H1 (cell line): ENCODE measurements at regions not wholly inside any gene's neighbourhood (a gene's known extent, or its start where the extent isn't known, plus 50 kb on each side); places are given as distances from the start of the nearest gene placed in this dataset.
A peak's percentile ranks its signal among the peaks of the same experiment; 100 is the strongest.

ENCODE experiments used
- CTCF ChIA-PET: fragments of 300-600 bp; sonication (Branson Sonifier 250); formaldehyde crosslinking; loops from one replicate; lab custom pipeline; 2021; ENCODE audit not compliant: partially characterized antibody; lab: Charles Lee
- POLR2A ChIA-PET: fragments of 300-600 bp; sonication (Branson Sonifier 250); formaldehyde crosslinking; loops from one replicate; lab custom pipeline; 2021; ENCODE audit warnings: inconsistent platforms; ENCODE audit not compliant: partially characterized antibody; lab: Charles Lee
- DNase-seq, 2 experiments: peaks; one replicate each; pipeline versions ENCODE4 v3.0.0 to v3.0.0-alpha.2; 2010 to 2022; ENCODE audit warnings: low spot score in 2 of 2, low read depth in 1 of 2, mixed read lengths in 1 of 2
- FAIRE-seq: peaks from 2 replicates; lab custom pipeline; 2011; peaks lifted over from hg19 to GRCh38; lab: Jason Lieb, UNC
- H2AFZ ChIP-seq: 2 replicates; pipeline ENCODE4 v1.8.1; 2012; ENCODE audit warnings: low read length, inconsistent platforms
- H2AK5ac ChIP-seq: 2 replicates; pipeline ENCODE4 v1.6.1; 2013; ENCODE audit warnings: low read depth, low read length
- H2BK120ac ChIP-seq: replicated peaks from 2 replicates; pipeline ENCODE3; 2013; ENCODE audit warnings: low read depth, low read length, inconsistent platforms
- H2BK12ac ChIP-seq: 2 replicates; pipeline ENCODE4 v1.6.1; 2013; ENCODE audit warnings: low read depth, low read length
- H2BK15ac ChIP-seq: 2 replicates; pipeline ENCODE4 v1.6.1; 2013; ENCODE audit warnings: low read length
- H2BK20ac ChIP-seq: 2 replicates; pipeline ENCODE4 v1.6.1; 2013; ENCODE audit warnings: low read length
- H2BK5ac ChIP-seq: 2 replicates; pipeline ENCODE4 v1.6.1; 2013; ENCODE audit warnings: low read depth, low read length
- H3K14ac ChIP-seq: 2 replicates; pipeline ENCODE4 v1.6.1; 2013; ENCODE audit warnings: inconsistent platforms; ENCODE audit not compliant: insufficient read length
- H3K18ac ChIP-seq: 2 replicates; pipeline ENCODE4 v1.6.1; 2013; ENCODE audit warnings: low read length; ENCODE audit errors: extremely low read depth
- H3K23ac ChIP-seq: 2 replicates; pipeline ENCODE4 v1.6.1; 2013; ENCODE audit warnings: inconsistent platforms; ENCODE audit not compliant: insufficient read length
- H3K23me2 ChIP-seq: 2 replicates; pipeline ENCODE4 v1.6.1; 2013; ENCODE audit warnings: low read depth, low read length
- H3K27ac ChIP-seq: 2 replicates; pipeline ENCODE4 v1.6.1; 2011; ENCODE audit warnings: low read depth, low read length, inconsistent platforms
- H3K27me3 ChIP-seq, 4 experiments: replicated peaks in 1 of 4; 1 replicate in 1 of 4; 2 replicates in 3 of 4; pipeline versions ENCODE4 v1.6.1 to v1.8.1; 2011 to 2013; ENCODE audit warnings: low read length in 3 of 4, mild to moderate bottlenecking in 3 of 4, inconsistent platforms in 2 of 4, mixed read lengths in 2 of 4, moderate library complexity in 1 of 4; ENCODE audit not compliant: control insufficient read depth in 3 of 4, insufficient read depth in 3 of 4; ENCODE audit errors: extremely low read depth in 1 of 4
- H3K36me3 ChIP-seq, 4 experiments: 2 replicates each; pipeline versions ENCODE4 v1.6.1 to v1.8.1; 2011 to 2013; ENCODE audit warnings: mild to moderate bottlenecking in 4 of 4, low read length in 3 of 4, moderate library complexity in 2 of 4, control low read depth in 1 of 4, inconsistent platforms in 1 of 4; ENCODE audit not compliant: insufficient read depth in 4 of 4, control insufficient read depth in 2 of 4
- H3K4ac ChIP-seq: replicated peaks from 2 replicates; pipeline ENCODE3; 2013; ENCODE audit warnings: low read length, low read depth, mixed read lengths, inconsistent platforms; ENCODE audit not compliant: insufficient read length
- H3K4me1 ChIP-seq, 4 experiments: replicated peaks in 1 of 4; 1 replicate in 1 of 4; 2 replicates in 3 of 4; pipeline versions ENCODE4 v1.6.1 to v1.8.1; 2011 to 2013; ENCODE audit warnings: low read length in 3 of 4, inconsistent platforms in 2 of 4, mixed read lengths in 1 of 4; ENCODE audit not compliant: insufficient read depth in 4 of 4, control insufficient read depth in 3 of 4
- H3K4me2 ChIP-seq, 2 experiments: 2 replicates each; pipeline versions ENCODE4 v1.6.1 to v1.8.1; 2011 to 2013; ENCODE audit warnings: low read depth in 2 of 2, low read length in 2 of 2, control low read depth in 1 of 2, inconsistent platforms in 1 of 2, mild to moderate bottlenecking in 1 of 2; ENCODE audit not compliant: insufficient read depth in 1 of 2
- H3K4me3 ChIP-seq, 4 experiments: fragments of 200-600, 300-600 bp in 1 of 4; sonication (generic), shearing (Covaris generic), sonication (Bioruptor Twin) in 1 of 4; 2 replicates each; pipeline versions ENCODE4 v1.5.1 to v1.8.1; 2011 to 2016; ENCODE audit warnings: low read length in 4 of 4, low read depth in 3 of 4, control low read depth in 2 of 4, inconsistent platforms in 2 of 4, mild to moderate bottlenecking in 2 of 4, mixed read lengths in 1 of 4, moderate library complexity in 1 of 4; ENCODE audit not compliant: insufficient read depth in 2 of 4; ENCODE audit errors: extremely low read depth in 1 of 4
- H3K56ac ChIP-seq: replicated peaks from 2 replicates; pipeline ENCODE3; 2013; ENCODE audit warnings: low read depth, mild to moderate bottlenecking, mixed read lengths, low read length, inconsistent platforms; ENCODE audit not compliant: insufficient read length
- H3K79me1 ChIP-seq: 2 replicates; pipeline ENCODE4 v1.6.1; 2013; ENCODE audit warnings: low read depth, low read length, control low read depth
- H3K79me2 ChIP-seq, 2 experiments: 2 replicates each; pipeline versions ENCODE4 v1.6.1 to v1.8.1; 2012 to 2013; ENCODE audit warnings: low read length in 2 of 2, mild to moderate bottlenecking in 2 of 2, inconsistent platforms in 1 of 2; ENCODE audit not compliant: insufficient read depth in 2 of 2, control insufficient read depth in 1 of 2
- H3K9ac ChIP-seq, 4 experiments: replicated peaks in 1 of 4; 1 replicate in 1 of 4; 2 replicates in 3 of 4; pipeline versions ENCODE4 v1.6.1 to v1.8.1; 2011 to 2013; ENCODE audit warnings: low read depth in 3 of 4, low read length in 3 of 4, control low read depth in 2 of 4, mild to moderate bottlenecking in 2 of 4, moderate library complexity in 2 of 4, inconsistent platforms in 1 of 4; ENCODE audit errors: extremely low read depth in 1 of 4
- H3K9me3 ChIP-seq, 2 experiments: 2 replicates each; pipeline versions ENCODE4 v1.6.1 to v1.8.1; 2012 to 2013; ENCODE audit warnings: mild to moderate bottlenecking in 2 of 2, moderate library complexity in 2 of 2, control low read depth in 1 of 2, inconsistent platforms in 1 of 2, low read depth in 1 of 2, low read length in 1 of 2, mixed read lengths in 1 of 2; ENCODE audit not compliant: insufficient read depth in 2 of 2
- H4K20me1 ChIP-seq, 2 experiments: replicated peaks in 1 of 2; 2 replicates each; pipeline versions ENCODE3 to v1.8.1; 2011 to 2013; ENCODE audit warnings: inconsistent platforms in 2 of 2, low read length in 2 of 2, mild to moderate bottlenecking in 1 of 2; ENCODE audit not compliant: insufficient read depth in 2 of 2, control insufficient read depth in 1 of 2
- H4K5ac ChIP-seq: 2 replicates; pipeline ENCODE4 v1.6.1; 2013; ENCODE audit warnings: low read length, low read depth, mixed read lengths, inconsistent platforms; ENCODE audit not compliant: insufficient read length
- H4K8ac ChIP-seq: 2 replicates; pipeline ENCODE4 v1.8.0; 2013; ENCODE audit warnings: mild to moderate bottlenecking, moderate library complexity, low read length, inconsistent platforms; ENCODE audit not compliant: insufficient read depth; ENCODE audit errors: extremely low read depth
- H4K91ac ChIP-seq: replicated peaks from 2 replicates; pipeline ENCODE3; 2013; ENCODE audit warnings: low read length, mixed read lengths, inconsistent platforms; ENCODE audit not compliant: insufficient read length
- RFX5 ChIP-seq: IDR thresholded peaks from 2 replicates; pipeline ENCODE4 v1.6.1; 2011; ENCODE audit warnings: low read depth, low read length, improper control_type of control experiment, borderline replicate concordance
- SUZ12 ChIP-seq: fragments of 200-600 bp; sonication (generic); IDR thresholded peaks from 2 replicates; pipeline ENCODE4 v1.6.1; 2012; ENCODE audit warnings: mild to moderate bottlenecking, inconsistent platforms, low read length, moderate library complexity, mixed read lengths
- WGBS, 2 experiments: shearing (Covaris generic) in 1 of 2; methylation state at CpG; one replicate each; pipeline versions ENCODE4 v1.1.6 to v1.1.7; 2013 to 2015; ENCODE audit warnings: low lambda C conversion rate in 2 of 2, mixed read lengths in 2 of 2, inconsistent platforms in 1 of 2, low coverage in 1 of 2, missing lambda C conversion rate in 1 of 2; ENCODE audit not compliant: insufficient replicate concordance in 2 of 2, insufficient coverage in 1 of 2, insufficient read length in 1 of 2; ENCODE audit errors: extremely low coverage in 1 of 2, missing lambda C conversion rate in 1 of 2; 5-methylcytosine and 5-hydroxymethylcytosine counted together
- TF ChIP-seq, protein P1 (sequence below): IDR thresholded peaks from 2 replicates; pipeline ENCODE4 v1.6.1; 2012; ENCODE audit warnings: inconsistent platforms
- TF ChIP-seq, protein P2 (sequence below): IDR thresholded peaks from 2 replicates; pipeline ENCODE4 v1.6.1; 2012; ENCODE audit warnings: low read length, inconsistent platforms

GRCh38 chr2:239508261-239508660 lies 107.4 kb upstream of the HDAC4 start:
- Histone ChIP-seq H2BK20ac (no peak overlapping the region), H3K23ac (no peak overlapping the region), H4K8ac (no peak overlapping the region), H3K79me2 (no peaks in the 10 kb centered on the region), H4K20me1 (no peaks in the 10 kb centered on the region), H3K27ac (no peak overlapping the region), H3K18ac (no peak overlapping the region), H4K5ac (no peak overlapping the region), H2AK5ac (no peak overlapping the region), H4K91ac (no peak overlapping the region), H2AFZ (0 out of 2 replicates have a peak overlapping the region, but pooled peaks have one; percentile 22), H3K9me3 (no peaks in the 10 kb centered on the region), H3K4me3 (no peak overlapping the region), H3K23me2 (no peaks in the 10 kb centered on the region), H3K79me1 (no peaks in the 10 kb centered on the region), H3K36me3 (no peaks in the 10 kb centered on the region), H2BK12ac (no peak overlapping the region), H3K56ac (no peak overlapping the region), H3K27me3 (no peaks in the 10 kb centered on the region), H3K14ac (no peak overlapping the region), H2BK120ac (no peak overlapping the region), H3K9ac (no peak overlapping the region), H3K4me2 (no peak overlapping the region), H2BK5ac (no peak overlapping the region), H3K4me1 (peaks cover 0 to 2% (median 0%) of the 10 kb centered on the region in 4 experiments; a peak in 1 of 7 replicates), H3K4ac (no peak overlapping the region), H2BK15ac (no peak overlapping the region)
- CTCF ChIA-PET: no interaction called here
- WGBS, 2 experiments: 84% methylated on average over 6 of the region's 6 CpGs; no CpG with 5 or more reads in 1 of the 2 experiments
- POLR2A ChIA-PET: no interaction called here
- TF ChIP-seq RFX5: no peak
- TF ChIP-seq, protein P1, sequence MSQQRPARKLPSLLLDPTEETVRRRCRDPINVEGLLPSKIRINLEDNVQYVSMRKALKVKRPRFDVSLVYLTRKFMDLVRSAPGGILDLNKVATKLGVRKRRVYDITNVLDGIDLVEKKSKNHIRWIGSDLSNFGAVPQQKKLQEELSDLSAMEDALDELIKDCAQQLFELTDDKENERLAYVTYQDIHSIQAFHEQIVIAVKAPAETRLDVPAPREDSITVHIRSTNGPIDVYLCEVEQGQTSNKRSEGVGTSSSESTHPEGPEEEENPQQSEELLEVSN: no peak
- TF ChIP-seq, protein P2, sequence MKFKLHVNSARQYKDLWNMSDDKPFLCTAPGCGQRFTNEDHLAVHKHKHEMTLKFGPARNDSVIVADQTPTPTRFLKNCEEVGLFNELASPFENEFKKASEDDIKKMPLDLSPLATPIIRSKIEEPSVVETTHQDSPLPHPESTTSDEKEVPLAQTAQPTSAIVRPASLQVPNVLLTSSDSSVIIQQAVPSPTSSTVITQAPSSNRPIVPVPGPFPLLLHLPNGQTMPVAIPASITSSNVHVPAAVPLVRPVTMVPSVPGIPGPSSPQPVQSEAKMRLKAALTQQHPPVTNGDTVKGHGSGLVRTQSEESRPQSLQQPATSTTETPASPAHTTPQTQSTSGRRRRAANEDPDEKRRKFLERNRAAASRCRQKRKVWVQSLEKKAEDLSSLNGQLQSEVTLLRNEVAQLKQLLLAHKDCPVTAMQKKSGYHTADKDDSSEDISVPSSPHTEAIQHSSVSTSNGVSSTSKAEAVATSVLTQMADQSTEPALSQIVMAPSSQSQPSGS: no peak
- TF ChIP-seq SUZ12: no peak
- no peak for DNase-seq
- FAIRE-seq: no peak
